SU-DHL-6 (cell line): ENCODE measurements at regions not wholly inside any gene's neighbourhood (a gene's known extent, or its start where the extent isn't known, plus 50 kb on each side); places are given as distances from the start of the nearest gene placed in this dataset.
A peak's percentile ranks its signal among the peaks of the same experiment; 100 is the strongest.

Experiments used
- H2AFZ ChIP-seq: fragments of 200-600 bp; sonication (generic); 2 replicates; pipeline ENCODE4 v1.6.1; 2014; ENCODE audit warnings: low read depth, mild to moderate bottlenecking, moderate library complexity, mixed read lengths, antibody characterized with exemption, low read length; ENCODE audit not compliant: severe bottlenecking
- H3F3A ChIP-seq: fragments of 200-600 bp; shearing (Covaris generic); 2 replicates; pipeline ENCODE4 v1.6.0; 2016; ENCODE audit warnings: antibody characterized with exemption, mild to moderate bottlenecking; ENCODE audit not compliant: insufficient read depth
- H3K27ac ChIP-seq: fragments of 200-600 bp; sonication (generic); 2 replicates; pipeline ENCODE4 v1.5.1; 2016; ENCODE audit warnings: low read depth, mild to moderate bottlenecking, low read length, moderate library complexity, mixed read lengths
- H3K27me3 ChIP-seq: fragments of 200-600 bp; sonication (generic), shearing (Covaris generic); 2 replicates; pipeline ENCODE4 v1.6.0; 2014; ENCODE audit warnings: mild to moderate bottlenecking, low read length
- H3K36me3 ChIP-seq: fragments of 200-600 bp; sonication (generic); 2 replicates; pipeline ENCODE4 v1.6.1; 2014; ENCODE audit warnings: mild to moderate bottlenecking, low read length, mixed read lengths
- H3K4me2 ChIP-seq: fragments of 300-600, 200-600 bp; shearing (Covaris generic), sonication (generic); 2 replicates; pipeline ENCODE4 v1.6.0; 2014; ENCODE audit warnings: low read length, low read depth, mild to moderate bottlenecking; ENCODE audit not compliant: poor library complexity, severe bottlenecking
- H3K4me3 ChIP-seq: fragments of 200-600 bp; sonication (generic); 2 replicates; pipeline ENCODE4 v1.5.1; 2014; ENCODE audit warnings: antibody characterized with exemption, low read length, mild to moderate bottlenecking, mixed read lengths; ENCODE audit not compliant: insufficient read depth, poor library complexity, severe bottlenecking
- H3K79me2 ChIP-seq: fragments of 200-600 bp; sonication (generic); 2 replicates; pipeline ENCODE4 v1.6.1; 2014; ENCODE audit warnings: mild to moderate bottlenecking, low read length, moderate library complexity; ENCODE audit not compliant: insufficient read depth
- H3K9ac ChIP-seq: fragments of 200-600 bp; sonication (generic); 2 replicates; pipeline ENCODE4 v1.7.0; 2014; ENCODE audit warnings: mild to moderate bottlenecking, low read length
- H3K9me2 ChIP-seq: fragments of 200-600 bp; sonication (generic); replicated peaks from 2 replicates; pipeline ENCODE4 v1.6.1; 2014; ENCODE audit warnings: low read length; ENCODE audit not compliant: insufficient read depth
- H3K9me3 ChIP-seq: fragments of 200-600 bp; sonication (generic); 2 replicates; pipeline ENCODE4 v1.6.1; 2014; ENCODE audit warnings: low read length, mixed read lengths; ENCODE audit not compliant: insufficient read depth
- H4K20me1 ChIP-seq: fragments of 200-600 bp; sonication (generic); 2 replicates; pipeline ENCODE4 v1.6.1; 2014; ENCODE audit warnings: low read depth, mild to moderate bottlenecking, antibody characterized with exemption, low read length, moderate library complexity, mixed read lengths
- CTCF ChIP-seq: fragments of 200-600 bp; sonication (generic); IDR thresholded peaks from one replicate; pipeline ENCODE4 v1.5.1; 2017; ENCODE audit warnings: antibody characterized with exemption, mild to moderate bottlenecking, low read length, moderate library complexity; ENCODE audit not compliant: insufficient read depth, poor library complexity, severe bottlenecking
- EZH2phosphoT487 ChIP-seq: fragments of 200-600 bp; sonication (generic), shearing (Covaris generic); conservative IDR thresholded peaks from 2 replicates; pipeline ENCODE4 v1.6.1; 2018; ENCODE audit warnings: mild to moderate bottlenecking, antibody characterized with exemption, low read length, moderate library complexity, mixed read lengths

GRCh38 chr7:110095372-110096052, 995.4 kb upstream of the LRRN3 start:
- no peaks in the 10 kb centered on the region for H4K20me1 ChIP-seq
- no peak overlapping the region for H3K4me3 ChIP-seq
- H3K27ac ChIP-seq = no peak overlapping the region
- H3K4me2 ChIP-seq = no peak overlapping the region
- H3K79me2 ChIP-seq = no peaks in the 10 kb centered on the region
- TF ChIP-seq EZH2phosphoT487 (no peak), CTCF (no peak)
- no peaks in the 10 kb centered on the region for H3K9me3 ChIP-seq
- no peaks in the 10 kb centered on the region for H3F3A ChIP-seq
- H3K9ac ChIP-seq = no peak overlapping the region
- H2AFZ ChIP-seq = no peak overlapping the region
- no peaks in the 10 kb centered on the region for H3K36me3 ChIP-seq
- no peaks in the 10 kb centered on the region for H3K27me3 ChIP-seq
- H3K9me2 ChIP-seq = no peaks in the 10 kb centered on the region

- Histone ChIP-seq H4K20me1 (no peaks in the 10 kb centered on the region), H3K4me2 (no peak overlapping the region), H3F3A (no peaks in the 10 kb centered on the region), H3K9me2 (no peaks in the 10 kb centered on the region), H3K9me3 (no peaks in the 10 kb centered on the region), H3K27me3 (no peaks in the 10 kb centered on the region), H3K27ac (no peak overlapping the region), H3K4me3 (no peak overlapping the region), H2AFZ (no peak overlapping the region), H3K9ac (no peak overlapping the region), H3K79me2 (no peaks in the 10 kb centered on the region), H3K36me3 (no peaks in the 10 kb centered on the region)
- TF ChIP-seq EZH2phosphoT487 (no peak), CTCF (no peak)
Observed at GRCh38 chr7:110104243-110104642, 986.7 kb upstream of the LRRN3 start.

- no peaks in the 10 kb centered on the region for H3K9me3 ChIP-seq
- H3F3A ChIP-seq = no peaks in the 10 kb centered on the region
- no peaks in the 10 kb centered on the region for H4K20me1 ChIP-seq
- H3K4me3 ChIP-seq = no peak overlapping the region
- H3K27me3 ChIP-seq = no peaks in the 10 kb centered on the region
- peak overlapping the region; percentile 4 for H2AFZ ChIP-seq
- H3K4me2 ChIP-seq = no peak overlapping the region
- H3K9me2 ChIP-seq = no peaks in the 10 kb centered on the region
- no peak overlapping the region for H3K27ac ChIP-seq
- no peaks in the 10 kb centered on the region for H3K79me2 ChIP-seq
- H3K9ac ChIP-seq = no peak overlapping the region
- no peaks in the 10 kb centered on the region for H3K36me3 ChIP-seq
- no peak for TF ChIP-seq CTCF
Observed at GRCh38 chr7:110105307-110105706, 985.6 kb upstream of the LRRN3 start.
